Common myeloid progenitor, CD34-positive (primary cell): ENCODE measurements at regions not wholly inside any gene's neighbourhood (a gene's known extent, or its start where the extent isn't known, plus 50 kb on each side); places are given as distances from the start of the nearest gene placed in this dataset.
"Not testable (repeated sequence)": the region's sequence is repeated elsewhere in the genome, so short reads cannot be mapped to it uniquely, and the experiment has no call there.

Source experiments
- CTCF ChIA-PET: fragments of 350-600 bp; sonication (Branson Sonifier 250); formaldehyde crosslinking; loops from one replicate; lab custom pipeline; 2021; ENCODE audit warnings: antibody characterized with exemption; lab: Charles Lee
- POLR2A ChIA-PET: fragments of 350-600 bp; sonication (Branson Sonifier 250); formaldehyde crosslinking; loops from one replicate; lab custom pipeline; 2021; ENCODE audit warnings: antibody characterized with exemption; lab: Charles Lee
- DNase-seq, 3 donors: peaks; one replicate each; pipeline versions ENCODE4 v3.0.0 to v3.0.0-alpha.2; 2013
- H3K27ac ChIP-seq, 2 experiments: 1 replicate in 1 of 2; 2 replicates in 1 of 2; pipeline ENCODE4 v1.7.0; 2013; ENCODE audit warnings: inconsistent platforms in 2 of 2, low read length in 2 of 2, mild to moderate bottlenecking in 2 of 2, low read depth in 1 of 2, moderate library complexity in 1 of 2; ENCODE audit not compliant: severe bottlenecking in 2 of 2, insufficient read depth in 1 of 2, poor library complexity in 1 of 2
- H3K27me3 ChIP-seq, 5 experiments: replicated peaks in 2 of 5; 1 replicate in 3 of 5; 2 replicates in 2 of 5; pipeline versions ENCODE4 v1.6.1 to v1.7.0; 2013; ENCODE audit warnings: low read length in 4 of 5, mild to moderate bottlenecking in 2 of 5, moderate library complexity in 2 of 5, inconsistent platforms in 1 of 5; ENCODE audit not compliant: insufficient read depth in 5 of 5, control insufficient read depth in 4 of 5
- H3K36me3 ChIP-seq, 4 experiments: 1 replicate in 2 of 4; 2 replicates in 2 of 4; pipeline versions ENCODE4 v1.6.1 to v1.7.0; 2013; ENCODE audit warnings: low read length in 3 of 4, control low read depth in 1 of 4, mild to moderate bottlenecking in 1 of 4; ENCODE audit not compliant: control insufficient read depth in 4 of 4, insufficient read depth in 4 of 4
- H3K4me1 ChIP-seq, 4 experiments: 1 replicate in 3 of 4; 2 replicates in 1 of 4; pipeline versions ENCODE4 v1.6.1 to v1.7.1; 2013; ENCODE audit warnings: low read length in 3 of 4, mild to moderate bottlenecking in 3 of 4, control low read depth in 1 of 4, inconsistent platforms in 1 of 4, moderate library complexity in 1 of 4; ENCODE audit not compliant: control insufficient read depth in 4 of 4, insufficient read depth in 4 of 4; ENCODE audit errors: control extremely low read depth in 1 of 4
- H3K4me3 ChIP-seq, 7 experiments: 1 replicate in 4 of 7; 2 replicates in 3 of 7; pipeline versions ENCODE4 v1.5.1 to v1.7.0; 2013; ENCODE audit warnings: mild to moderate bottlenecking in 7 of 7, low read length in 6 of 7, moderate library complexity in 6 of 7, inconsistent platforms in 2 of 7, low read depth in 2 of 7, control low read depth in 1 of 7; ENCODE audit not compliant: insufficient read depth in 4 of 7, control insufficient read depth in 1 of 7; ENCODE audit errors: extremely low read depth in 1 of 7
- H3K9me3 ChIP-seq, 5 experiments: 1 replicate in 4 of 5; 2 replicates in 1 of 5; pipeline versions ENCODE4 v1.6.1 to v1.7.1; 2013; ENCODE audit warnings: low read length in 4 of 5, mild to moderate bottlenecking in 2 of 5, inconsistent platforms in 1 of 5, low read depth in 1 of 5, moderate library complexity in 1 of 5; ENCODE audit not compliant: control insufficient read depth in 4 of 5, insufficient read depth in 2 of 5; ENCODE audit errors: control extremely low read depth in 1 of 5
- WGBS: methylation state at CpG from one replicate; pipeline ENCODE4 v1.1.5; 2013; ENCODE audit not compliant: insufficient coverage; 5-methylcytosine and 5-hydroxymethylcytosine counted together

DNA sequence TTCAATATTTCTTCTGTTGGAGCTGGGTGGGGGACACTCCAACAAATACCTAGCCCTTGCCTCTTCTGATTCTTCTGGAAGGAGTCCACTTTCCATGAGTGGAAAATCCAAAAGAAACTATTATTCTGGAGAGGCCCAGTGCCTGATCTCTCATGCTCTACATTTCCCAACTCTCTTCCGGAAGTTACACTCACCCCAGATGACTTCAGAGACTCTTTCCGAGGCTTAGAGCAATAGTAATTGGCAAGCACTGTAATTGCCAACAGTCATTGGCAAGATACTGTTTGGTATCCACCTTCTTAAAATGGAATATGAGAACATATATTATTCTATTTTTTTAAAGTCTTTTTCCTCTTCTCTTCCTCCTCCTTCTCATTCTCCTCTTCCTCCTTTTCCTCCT lies 60.5 kb upstream of the CYRIA start:
- ChIA-PET CTCF (no interaction called here), POLR2A (no interaction called here)
- no peaks in the 10 kb centered on the region for H3K4me1 ChIP-seq
- DNase-seq: no peak
- H3K9me3 ChIP-seq: no peaks in the 10 kb centered on the region
- peaks cover 0 to 2% (median 0%) of the 10 kb centered on the region in 5 experiments for H3K27me3 ChIP-seq
- H3K4me3 ChIP-seq: no peak overlapping the region
- H3K36me3 ChIP-seq: no peaks in the 10 kb centered on the region
- WGBS: 100% methylated on average over 1 of the region's 2 CpGs
- H3K27ac ChIP-seq: no peak overlapping the region

DNA sequence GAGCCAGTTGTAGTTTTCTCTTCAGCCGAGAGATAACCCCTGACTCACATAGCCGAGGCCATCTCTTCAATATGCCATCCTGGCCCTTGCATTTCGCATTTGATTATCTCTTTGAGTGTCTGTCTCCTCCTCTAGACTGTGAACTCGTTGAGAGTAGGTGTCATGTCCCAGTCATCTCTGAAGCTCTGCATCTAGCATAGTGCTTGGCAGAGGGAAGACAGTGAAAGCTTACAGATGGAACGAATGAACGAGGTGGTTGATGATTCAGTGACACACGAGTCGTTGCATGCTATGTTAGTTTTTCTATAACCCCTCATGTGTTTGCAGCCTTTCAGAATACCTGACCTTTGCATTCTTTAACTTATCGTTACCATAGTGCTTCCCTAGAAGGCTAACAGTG lies 59.9 kb upstream of the CYRIA start:
- Histone ChIP-seq H3K4me3 (no peak overlapping the region), H3K27ac (no peak overlapping the region), H3K9me3 (no peaks in the 10 kb centered on the region), H3K36me3 (no peaks in the 10 kb centered on the region), H3K4me1 (no peaks in the 10 kb centered on the region), H3K27me3 (peaks cover 0 to 2% (median 0%) of the 10 kb centered on the region in 5 experiments)
- DNase-seq: no peak
- ChIA-PET POLR2A (no interaction called here), CTCF (interaction anchor here (1.0 to 1.1 kb wide), 2 partner anchors 19 to 112 kb away, joined by 3 read pairs; no protein-coding TSS in a partner anchor)
- 96% methylated on average over 8 of the region's 9 CpGs for WGBS

DNA sequence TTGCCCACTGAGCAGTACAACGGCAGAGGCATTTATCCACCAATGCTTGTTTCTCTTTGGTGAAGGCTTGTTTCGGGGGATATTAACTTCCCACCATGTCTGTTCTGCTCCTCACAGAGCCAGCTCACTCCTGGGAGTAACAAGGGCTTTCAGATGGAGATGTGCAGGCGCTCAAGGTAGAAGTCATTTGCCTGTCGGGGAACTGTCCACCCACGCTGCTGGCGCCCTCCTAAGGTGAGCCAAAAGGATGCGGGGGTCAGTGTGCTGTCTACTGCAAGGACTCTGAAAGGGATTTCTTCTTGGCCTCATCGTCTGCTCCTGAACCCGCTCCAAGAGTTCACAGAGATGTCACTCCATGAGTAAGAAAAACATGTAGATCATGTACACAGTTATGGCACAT lies 57.0 kb upstream of the CYRIA start:
- H3K9me3 ChIP-seq: no peaks in the 10 kb centered on the region
- H3K27me3 ChIP-seq: peaks cover 0 to 2% (median 0%) of the 10 kb centered on the region in 5 experiments
- no peaks in the 10 kb centered on the region for H3K36me3 ChIP-seq
- H3K4me3 ChIP-seq: no peak overlapping the region
- no peaks in the 10 kb centered on the region for H3K4me1 ChIP-seq
- ChIA-PET CTCF (interaction anchor here (1.4 kb wide), 1 partner anchor 109 kb away, joined by 5 read pairs; no protein-coding TSS in a partner anchor), POLR2A (no interaction called here)
- WGBS: 93% methylated on average over 8 of the region's 9 CpGs
- H3K27ac ChIP-seq: no peak overlapping the region
- no peak for DNase-seq

DNA sequence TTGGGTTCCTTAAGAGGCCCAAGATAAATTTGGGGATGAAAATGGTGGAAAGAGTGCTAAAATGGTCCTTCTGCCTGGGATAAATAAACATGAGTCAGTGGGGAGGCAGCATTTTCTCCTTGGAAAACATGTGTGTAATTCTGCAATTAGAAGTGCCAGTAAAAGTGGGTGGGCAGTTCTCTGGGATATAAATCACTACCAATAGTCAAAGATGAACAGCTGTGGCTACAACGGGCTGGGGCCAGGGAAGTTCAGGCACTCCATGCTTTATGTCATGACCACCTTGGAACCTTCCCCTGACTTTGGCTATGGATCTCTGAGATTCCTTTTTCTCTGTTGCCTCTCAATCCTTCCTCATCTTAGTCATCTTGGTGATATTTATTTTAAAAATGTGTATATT lies 56.5 kb upstream of the CYRIA start:
- POLR2A ChIA-PET: no interaction called here
- WGBS: 100% methylated on average over 1 of the region's 1 CpG
- no peak overlapping the region for H3K4me3 ChIP-seq
- H3K36me3 ChIP-seq: no peaks in the 10 kb centered on the region
- DNase-seq: no peak
- no peaks in the 10 kb centered on the region for H3K9me3 ChIP-seq
- CTCF ChIA-PET: interaction anchor here (1.4 kb wide), 1 partner anchor 109 kb away, joined by 5 read pairs; no protein-coding TSS in a partner anchor
- no peak overlapping the region for H3K27ac ChIP-seq
- H3K27me3 ChIP-seq: peaks cover 0 to 2% (median 0%) of the 10 kb centered on the region in 5 experiments
- no peaks in the 10 kb centered on the region for H3K4me1 ChIP-seq

DNA sequence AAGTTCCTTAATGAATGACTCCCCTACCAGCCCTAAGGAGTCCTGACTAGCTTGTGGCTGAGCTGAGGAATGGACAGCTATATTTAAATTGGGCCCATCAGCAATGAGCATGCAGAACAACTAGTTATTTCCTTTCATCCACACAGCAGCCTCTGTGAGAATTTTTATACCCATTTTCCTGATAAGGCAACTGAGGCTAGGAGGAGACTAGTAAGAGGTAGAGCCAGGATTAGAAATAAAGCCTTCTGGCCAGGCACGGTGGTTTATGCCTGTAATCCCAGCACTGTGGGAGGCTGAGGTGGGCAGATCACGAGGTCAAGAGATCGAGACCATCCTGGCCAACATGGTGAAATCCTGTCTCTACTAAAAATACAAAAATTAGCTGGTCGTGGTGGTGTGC lies 55.9 kb upstream of the CYRIA start:
- H3K27me3 ChIP-seq, H3K4me1 ChIP-seq, POLR2A ChIA-PET: not testable (repeated sequence)

DNA sequence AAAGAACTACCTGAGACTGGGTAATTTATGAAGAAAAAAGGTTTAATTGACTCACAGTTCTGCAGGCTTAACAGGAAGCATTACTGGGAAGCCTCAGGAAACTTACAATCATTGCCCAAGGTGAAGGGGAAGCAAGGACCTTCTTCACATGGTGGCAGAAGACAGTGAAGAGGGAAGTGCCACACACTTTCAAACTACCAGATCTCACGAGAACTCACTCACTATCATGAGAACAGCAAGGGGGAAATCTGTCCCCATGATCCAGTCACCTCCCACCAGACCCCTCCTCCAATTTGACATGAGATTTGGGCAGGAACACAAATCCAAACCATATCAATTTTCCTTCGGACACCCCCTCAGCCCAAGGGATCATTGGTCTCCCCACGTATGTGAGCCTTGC lies 55.1 kb upstream of the CYRIA start:
- H3K4me3 ChIP-seq, H3K27me3 ChIP-seq, H3K9me3 ChIP-seq, POLR2A ChIA-PET, H3K36me3 ChIP-seq, DNase-seq, H3K4me1 ChIP-seq, H3K27ac ChIP-seq: not testable (repeated sequence)
- 90% methylated on average over 2 of the region's 3 CpGs for WGBS
- CTCF ChIA-PET: interaction anchor here (1.0 to 1.3 kb wide), 2 partner anchors 17 to 50 kb away, joined by 4 read pairs; no protein-coding TSS in a partner anchor

More for the DNA sequence above, 55.9 kb upstream of the CYRIA start:
- CTCF ChIA-PET: interaction anchor here (1.0 to 1.4 kb wide), 2 partner anchors 49 to 108 kb away, joined by 4 to 5 read pairs; no protein-coding TSS in a partner anchor
- H3K27ac ChIP-seq, H3K9me3 ChIP-seq, H3K36me3 ChIP-seq, DNase-seq, H3K4me3 ChIP-seq: not testable (repeated sequence)
- WGBS: 95% methylated on average over 4 of the region's 4 CpGs

DNA sequence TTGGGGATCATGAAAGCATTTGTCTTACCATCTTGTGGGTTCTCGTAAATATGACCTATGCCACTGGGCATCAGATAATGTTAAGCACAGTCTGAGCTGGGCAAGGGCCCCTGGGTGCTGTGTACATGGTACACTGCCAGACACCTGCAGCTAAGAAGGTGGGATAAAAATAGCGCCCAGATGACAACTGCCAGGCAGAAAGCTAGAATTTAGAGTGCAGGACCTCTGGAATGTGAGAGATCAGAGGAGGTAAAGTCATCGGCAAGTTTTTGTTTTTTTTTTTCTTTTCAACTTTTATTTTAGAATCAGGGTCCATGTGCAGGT lies 53.8 kb upstream of the CYRIA start:
- no peaks in the 10 kb centered on the region for H3K9me3 ChIP-seq
- H3K36me3 ChIP-seq: no peaks in the 10 kb centered on the region
- ChIA-PET CTCF (interaction anchor here (1.3 to 2.7 kb wide), 3 partner anchors 14 to 37 kb away, joined by 4 to 10 read pairs (median 4); no protein-coding TSS in a partner anchor), POLR2A (no interaction called here)
- no peaks in the 10 kb centered on the region for H3K27me3 ChIP-seq
- H3K27ac ChIP-seq: no peak overlapping the region
- no peaks in the 10 kb centered on the region for H3K4me1 ChIP-seq
- no peak overlapping the region for H3K4me3 ChIP-seq
- 91% methylated on average over 3 of the region's 3 CpGs for WGBS
- DNase-seq: no peak
